Activated naive CD4-positive, alpha-beta T cell treated with anti-CD3 and anti-CD28 coated beads for 36 hours (primary cell): ENCODE measurements at regions not wholly inside any gene's neighbourhood (a gene's known extent, or its start where the extent isn't known, plus 50 kb on each side); places are given as distances from the start of the nearest gene placed in this dataset.

ENCODE experiments used
- CTCF ChIA-PET: fragments of 350-600 bp; sonication (Branson Sonifier 250); formaldehyde crosslinking; loops from one replicate; lab custom pipeline; 2021; ENCODE audit warnings: antibody characterized with exemption; lab: Charles Lee
- DNase-seq: peaks from one replicate; pipeline ENCODE4 v3.0.0-alpha.2; 2020
- H3K27ac Mint-ChIP-seq: one replicate; pipeline ENCODE4 v1.8.0; 2021; ENCODE audit warnings: mild to moderate bottlenecking, mixed read lengths
- H3K27me3 Mint-ChIP-seq: one replicate; pipeline ENCODE4 v1.8.0; 2021; ENCODE audit warnings: low read depth, mixed read lengths
- H3K36me3 Mint-ChIP-seq: one replicate; pipeline ENCODE4 v1.8.0; 2021; ENCODE audit warnings: low read depth, mixed read lengths
- H3K4me1 Mint-ChIP-seq: one replicate; pipeline ENCODE4 v1.8.0; 2021; ENCODE audit warnings: low read depth, mixed read lengths
- H3K4me3 Mint-ChIP-seq: one replicate; pipeline ENCODE4 v1.8.0; 2021; ENCODE audit warnings: mild to moderate bottlenecking, moderate library complexity, mixed read lengths
- H3K9me3 Mint-ChIP-seq: one replicate; pipeline ENCODE4 v1.8.0; 2021; ENCODE audit warnings: mixed read lengths
- intact Hi-C: fragments of 100-400 bp; cut with micrococcal nuclease; formaldehyde crosslinking; loops from one replicate; pipeline ENCODE4 v1.15.1; 2023

GRCh38 chr3:78148986-78149717, 1109.3 kb downstream of the ROBO2 start:
- DNase-seq, result no peak
- Mint-ChIP-seq H3K4me1 (no peaks in the 10 kb centered on the region), H3K9me3 (peaks cover 14% of the 10 kb centered on the region), H3K36me3 (no peaks in the 10 kb centered on the region), H3K27ac (no peak overlapping the region), H3K4me3 (no peak overlapping the region), H3K27me3 (no peaks in the 10 kb centered on the region)
- intact Hi-C loops, result no loop called here
- CTCF ChIA-PET, result no interaction called here

- no peak overlapping the region for H3K27ac Mint-ChIP-seq
- H3K9me3 Mint-ChIP-seq, result peaks cover 15% of the 10 kb centered on the region
- H3K4me3 Mint-ChIP-seq, result no peak overlapping the region
- intact Hi-C loops, result no loop called here
- DNase-seq, result no peak
- no peaks in the 10 kb centered on the region for H3K36me3 Mint-ChIP-seq
- CTCF ChIA-PET, result no interaction called here
- no peaks in the 10 kb centered on the region for H3K27me3 Mint-ChIP-seq
- H3K4me1 Mint-ChIP-seq, result no peaks in the 10 kb centered on the region
Observed at GRCh38 chr3:78153973-78154372, 1114.1 kb downstream of the ROBO2 start.

GRCh38 chr3:78154521-78155186, 1114.8 kb downstream of the ROBO2 start:
- H3K9me3 Mint-ChIP-seq, result peaks cover 15% of the 10 kb centered on the region
- intact Hi-C loops, result no loop called here
- CTCF ChIA-PET, result no interaction called here

GRCh38 chr3:78161736-78162135, 1121.8 kb downstream of the ROBO2 start:
- no peak overlapping the region for H3K27ac Mint-ChIP-seq
- H3K27me3 Mint-ChIP-seq, result no peaks in the 10 kb centered on the region
- DNase-seq, result no peak
- peaks cover 11% of the 10 kb centered on the region for H3K9me3 Mint-ChIP-seq
- H3K4me3 Mint-ChIP-seq, result no peak overlapping the region
- intact Hi-C loops, result no loop called here
- no peaks in the 10 kb centered on the region for H3K36me3 Mint-ChIP-seq
- CTCF ChIA-PET, result no interaction called here
- no peaks in the 10 kb centered on the region for H3K4me1 Mint-ChIP-seq

More at GRCh38 chr3:78154521-78155186, 1114.8 kb downstream of the ROBO2 start:
- no peaks in the 10 kb centered on the region for H3K4me1 Mint-ChIP-seq
- H3K36me3 Mint-ChIP-seq, result no peaks in the 10 kb centered on the region
- no peaks in the 10 kb centered on the region for H3K27me3 Mint-ChIP-seq
- no peak overlapping the region for H3K4me3 Mint-ChIP-seq
- H3K27ac Mint-ChIP-seq, result no peak overlapping the region
- no peak for DNase-seq

GRCh38 chr3:78163379-78163778, 1123.5 kb downstream of the ROBO2 start:
- Mint-ChIP-seq H3K4me1 (no peaks in the 10 kb centered on the region), H3K4me3 (no peak overlapping the region), H3K9me3 (peaks cover 6% of the 10 kb centered on the region), H3K36me3 (no peaks in the 10 kb centered on the region), H3K27ac (no peak overlapping the region), H3K27me3 (no peaks in the 10 kb centered on the region)
- intact Hi-C loops, result no loop called here
- CTCF ChIA-PET, result no interaction called here
- DNase-seq, result no peak

GRCh38 chr3:78165876-78166275, 1126.0 kb downstream of the ROBO2 start:
- CTCF ChIA-PET, result no interaction called here
- intact Hi-C loops, result no loop called here
- Mint-ChIP-seq H3K36me3 (no peaks in the 10 kb centered on the region), H3K4me3 (no peak overlapping the region), H3K4me1 (no peaks in the 10 kb centered on the region), H3K27me3 (no peaks in the 10 kb centered on the region), H3K27ac (no peak overlapping the region), H3K9me3 (peaks cover 5% of the 10 kb centered on the region)
- no peak for DNase-seq

GRCh38 chr3:78174821-78175220, 1134.9 kb downstream of the ROBO2 start:
- Mint-ChIP-seq H3K4me1 (no peaks in the 10 kb centered on the region), H3K27ac (no peak overlapping the region), H3K27me3 (no peaks in the 10 kb centered on the region), H3K9me3 (peaks cover 7% of the 10 kb centered on the region), H3K4me3 (no peak overlapping the region), H3K36me3 (no peaks in the 10 kb centered on the region)
- intact Hi-C loops, result no loop called here
- DNase-seq, result no peak
- CTCF ChIA-PET, result no interaction called here

GRCh38 chr3:78176869-78177268, 1137.0 kb downstream of the ROBO2 start:
- no peaks in the 10 kb centered on the region for H3K4me1 Mint-ChIP-seq

GRCh38 chr3:78177780-78178179, 1137.9 kb downstream of the ROBO2 start:
- H3K4me3 Mint-ChIP-seq, result no peak overlapping the region
- intact Hi-C loops, result no loop called here
- DNase-seq, result no peak
- H3K4me1 Mint-ChIP-seq, result no peaks in the 10 kb centered on the region
- no peak overlapping the region for H3K27ac Mint-ChIP-seq
- no peaks in the 10 kb centered on the region for H3K36me3 Mint-ChIP-seq
- H3K9me3 Mint-ChIP-seq, result peaks cover 7% of the 10 kb centered on the region
- H3K27me3 Mint-ChIP-seq, result no peaks in the 10 kb centered on the region
- CTCF ChIA-PET, result no interaction called here

More at GRCh38 chr3:78176869-78177268, 1137.0 kb downstream of the ROBO2 start:
- H3K27me3 Mint-ChIP-seq, result no peaks in the 10 kb centered on the region
- H3K9me3 Mint-ChIP-seq, result peaks cover 7% of the 10 kb centered on the region
- intact Hi-C loops, result no loop called here
- no peak overlapping the region for H3K4me3 Mint-ChIP-seq
- CTCF ChIA-PET, result no interaction called here
- H3K27ac Mint-ChIP-seq, result no peak overlapping the region
- DNase-seq, result no peak
- H3K36me3 Mint-ChIP-seq, result no peaks in the 10 kb centered on the region

GRCh38 chr3:78178209-78178608, 1138.3 kb downstream of the ROBO2 start:
- no peaks in the 10 kb centered on the region for H3K27me3 Mint-ChIP-seq
- intact Hi-C loops, result no loop called here
- no peak for DNase-seq
- no peak overlapping the region for H3K4me3 Mint-ChIP-seq
- H3K27ac Mint-ChIP-seq, result no peak overlapping the region
- H3K9me3 Mint-ChIP-seq, result peaks cover 7% of the 10 kb centered on the region
- no peaks in the 10 kb centered on the region for H3K36me3 Mint-ChIP-seq
- no peaks in the 10 kb centered on the region for H3K4me1 Mint-ChIP-seq
- CTCF ChIA-PET, result no interaction called here

GRCh38 chr3:78178740-78179363, 1139.0 kb downstream of the ROBO2 start:
- Mint-ChIP-seq H3K4me3 (no peak overlapping the region), H3K27ac (no peak overlapping the region), H3K4me1 (no peaks in the 10 kb centered on the region), H3K36me3 (no peaks in the 10 kb centered on the region), H3K9me3 (peaks cover 8% of the 10 kb centered on the region), H3K27me3 (no peaks in the 10 kb centered on the region)
- intact Hi-C loops, result no loop called here
- DNase-seq, result no peak
- CTCF ChIA-PET, result no interaction called here

- CTCF ChIA-PET, result no interaction called here
- Mint-ChIP-seq H3K27ac (no peak overlapping the region), H3K36me3 (no peaks in the 10 kb centered on the region), H3K4me3 (no peak overlapping the region), H3K27me3 (no peaks in the 10 kb centered on the region), H3K9me3 (peaks cover 2% of the 10 kb centered on the region), H3K4me1 (no peaks in the 10 kb centered on the region)
- intact Hi-C loops, result no loop called here
- no peak for DNase-seq
Observed at GRCh38 chr3:78183906-78184599, 1144.2 kb downstream of the ROBO2 start.
